SK-N-SH (cell line): ENCODE measurements at regions not wholly inside any gene's neighbourhood (a gene's known extent, or its start where the extent isn't known, plus 50 kb on each side); places are given as distances from the start of the nearest gene placed in this dataset.

Experiments used
- CTCF ChIA-PET: fragments of 300-600, 350-600 bp; formaldehyde crosslinking; extraction: SDS; loops from one replicate; lab custom pipeline; 2021; lab: Yijun Ruan, JAX
- POLR2A ChIA-PET: fragments of 350-600 bp; sonication (Branson Sonifier 250); formaldehyde crosslinking; extraction: SDS; loops from one replicate; lab custom pipeline; 2020; ENCODE audit warnings: antibody characterized with exemption, inconsistent platforms; lab: Yijun Ruan, JAX
- DNase-seq: peaks from one replicate; pipeline ENCODE4 v3.0.0; 2012
- H2AFZ ChIP-seq: fragments of 200-600 bp; sonication (generic); 2 replicates; pipeline ENCODE4 v1.8.1; 2016; ENCODE audit warnings: antibody characterized with exemption, mild to moderate bottlenecking, low read depth
- H3F3A ChIP-seq: fragments of 200-600 bp; sonication (generic); replicated peaks from 2 replicates; pipeline ENCODE3; 2016; ENCODE audit warnings: antibody characterized with exemption, mild to moderate bottlenecking; ENCODE audit not compliant: insufficient read depth
- H3K27ac ChIP-seq, 2 experiments: fragments of 200-500 bp in 1 of 2; fragments of 200-600 bp in 1 of 2; sonication (Bioruptor generic) in 1 of 2; sonication (generic), shearing (Covaris generic) in 1 of 2; 2 replicates each; pipeline versions ENCODE4 v1.5.1 to v1.6.1; 2014 to 2016; ENCODE audit warnings: low read depth in 2 of 2, inconsistent platforms in 1 of 2, low read length in 1 of 2, mild to moderate bottlenecking in 1 of 2, mixed read lengths in 1 of 2
- H3K27me3 ChIP-seq: fragments of 200-600 bp; sonication (generic), shearing (Covaris generic); 2 replicates; pipeline ENCODE4 v1.6.1; 2016; ENCODE audit warnings: mixed run types; ENCODE audit not compliant: insufficient read depth
- H3K36me3 ChIP-seq, 2 experiments: fragments of 200-500 bp in 1 of 2; fragments of 200-600 bp in 1 of 2; sonication (Bioruptor generic) in 1 of 2; sonication (generic) in 1 of 2; replicated peaks in 1 of 2; 2 replicates each; pipeline versions ENCODE3 to v1.5.1; 2014 to 2016; ENCODE audit warnings: low read length in 1 of 2, mild to moderate bottlenecking in 1 of 2; ENCODE audit not compliant: insufficient read depth in 2 of 2, control insufficient read depth in 1 of 2
- H3K4me1 ChIP-seq, 2 experiments: fragments of 200-500 bp in 1 of 2; fragments of 200-600 bp in 1 of 2; sonication (Bioruptor generic) in 1 of 2; sonication (generic), shearing (Covaris generic) in 1 of 2; 2 replicates each; pipeline versions ENCODE4 v1.5.1 to v1.6.1; 2014 to 2016; ENCODE audit warnings: low read depth in 1 of 2, low read length in 1 of 2, mixed run types in 1 of 2; ENCODE audit not compliant: insufficient read depth in 2 of 2, control insufficient read depth in 1 of 2
- H3K4me2 ChIP-seq: fragments of 200-600 bp; sonication (generic), shearing (Covaris generic); 2 replicates; pipeline ENCODE4 v1.6.1; 2017; ENCODE audit warnings: mixed run types
- H3K4me3 ChIP-seq, 2 experiments: fragments of 200-500 bp in 1 of 2; fragments of 200-600 bp in 1 of 2; sonication (Bioruptor generic) in 1 of 2; sonication (generic), shearing (Covaris generic) in 1 of 2; 2 replicates each; pipeline versions ENCODE4 v1.5.1 to v1.8.1; 2014 to 2016; ENCODE audit warnings: low read depth in 2 of 2, inconsistent platforms in 1 of 2, low read length in 1 of 2, mild to moderate bottlenecking in 1 of 2, mixed read lengths in 1 of 2, moderate library complexity in 1 of 2
- H3K79me2 ChIP-seq: fragments of 200-600 bp; sonication (generic); 2 replicates; pipeline ENCODE4 v1.8.1; 2017; ENCODE audit warnings: mild to moderate bottlenecking; ENCODE audit not compliant: insufficient read depth
- H3K9ac ChIP-seq: fragments of 200-600 bp; sonication (generic); 2 replicates; pipeline ENCODE4 v1.6.1; 2017; ENCODE audit warnings: mixed run types
- H3K9me2 ChIP-seq: fragments of 200-600 bp; sonication (generic); 2 replicates; pipeline ENCODE4 v1.6.1; 2017; ENCODE audit warnings: mixed run types
- H3K9me3 ChIP-seq: fragments of 200-600 bp; sonication (generic); 2 replicates; pipeline ENCODE4 v1.6.1; 2017; ENCODE audit warnings: mixed run types, mild to moderate bottlenecking, moderate library complexity
- H4K20me1 ChIP-seq: fragments of 200-600 bp; sonication (generic); 2 replicates; pipeline ENCODE4 v1.6.1; 2017; ENCODE audit warnings: mild to moderate bottlenecking, mixed run types; ENCODE audit not compliant: insufficient read depth
- ELF1 ChIP-seq: IDR thresholded peaks from 2 replicates; pipeline ENCODE4 v1.4.0; 2012
- EP300 ChIP-seq, 2 experiments: IDR thresholded peaks; 2 replicates each; pipeline versions ENCODE4 v1.4.0 to v1.6.1; 2012; ENCODE audit warnings: borderline replicate concordance in 1 of 2, low read depth in 1 of 2, low read length in 1 of 2
- EZH2phosphoT487 ChIP-seq: fragments of 200-600 bp; sonication (generic); IDR thresholded peaks from 2 replicates; pipeline ENCODE4 v1.6.1; 2017; ENCODE audit warnings: low read depth, mixed run types, mild to moderate bottlenecking, antibody characterized with exemption, moderate library complexity, borderline replicate concordance
- GABPA ChIP-seq: IDR thresholded peaks from 2 replicates; pipeline ENCODE4 v1.4.0; 2012; ENCODE audit warnings: low read depth, mild to moderate bottlenecking
- GATA2 ChIP-seq: sonication (generic); formaldehyde crosslinking; IDR thresholded peaks from 2 replicates; pipeline ENCODE4 v1.5.0; 2020; ENCODE audit warnings: mild to moderate bottlenecking, missing genetic modification reagents
- JUND ChIP-seq: IDR thresholded peaks from 2 replicates; pipeline ENCODE4 v1.4.0; 2012
- MEF2A ChIP-seq: IDR thresholded peaks from 2 replicates; pipeline ENCODE4 v1.4.0; 2012; ENCODE audit warnings: low read depth, borderline replicate concordance
- MXI1 ChIP-seq: IDR thresholded peaks from 2 replicates; pipeline ENCODE4 v1.6.1; 2012; ENCODE audit warnings: mild to moderate bottlenecking, low read depth, low read length, improper control_type of control experiment
- NFIC ChIP-seq: IDR thresholded peaks from 2 replicates; pipeline ENCODE4 v1.4.0; 2012; ENCODE audit warnings: borderline replicate concordance
- NRF1 ChIP-seq: IDR thresholded peaks from 2 replicates; pipeline ENCODE4 v1.6.1; 2012; ENCODE audit warnings: low read depth, mild to moderate bottlenecking, low read length
- POLR2AphosphoS5 ChIP-seq: IDR thresholded peaks from 2 replicates; pipeline ENCODE4 v1.6.1; 2012; ENCODE audit warnings: low read depth, low read length
- RFX5 ChIP-seq: IDR thresholded peaks from 2 replicates; pipeline ENCODE4 v1.6.1; 2012; ENCODE audit warnings: mild to moderate bottlenecking, improper control_type of control experiment, low read length
- RXRA ChIP-seq: IDR thresholded peaks from 2 replicates; pipeline ENCODE4 v1.4.0; 2012; ENCODE audit warnings: low read depth, mild to moderate bottlenecking, borderline replicate concordance
- SMC3 ChIP-seq: IDR thresholded peaks from 2 replicates; pipeline ENCODE4 v1.6.1; 2012; ENCODE audit warnings: low read depth, low read length, improper control_type of control experiment
- TAF1 ChIP-seq: IDR thresholded peaks from 2 replicates; pipeline ENCODE4 v1.6.1; 2012; ENCODE audit warnings: low read depth, mild to moderate bottlenecking, low read length, moderate library complexity, borderline replicate concordance
- TCF12 ChIP-seq: IDR thresholded peaks from 2 replicates; pipeline ENCODE4 v1.4.0; 2012
- WGBS: methylation state at CpG from one replicate; pipeline ENCODE4 v1.1.6; 2017; ENCODE audit warnings: low lambda C conversion rate; 5-methylcytosine and 5-hydroxymethylcytosine counted together
- TF ChIP-seq, protein P1 (sequence below): IDR thresholded peaks from 2 replicates; pipeline ENCODE4 v1.4.0; 2012; ENCODE audit warnings: low read depth, borderline replicate concordance
- TF ChIP-seq, protein P2 (sequence below): fragments of 150-350 bp; IDR thresholded peaks from 2 replicates; pipeline ENCODE4 v1.6.1; 2016; ENCODE audit warnings: mild to moderate bottlenecking, low read depth, low read length
- TF ChIP-seq, protein P3 (sequence below): IDR thresholded peaks from 2 replicates; pipeline ENCODE4 v1.4.0; 2012; ENCODE audit warnings: low read depth, borderline replicate concordance
- TF ChIP-seq, protein P4 (sequence below): fragments of 150-350 bp; IDR thresholded peaks from 2 replicates; pipeline ENCODE4 v1.6.1; 2017; ENCODE audit warnings: antibody characterized with exemption, low read length, low read depth, borderline replicate concordance

DNA sequence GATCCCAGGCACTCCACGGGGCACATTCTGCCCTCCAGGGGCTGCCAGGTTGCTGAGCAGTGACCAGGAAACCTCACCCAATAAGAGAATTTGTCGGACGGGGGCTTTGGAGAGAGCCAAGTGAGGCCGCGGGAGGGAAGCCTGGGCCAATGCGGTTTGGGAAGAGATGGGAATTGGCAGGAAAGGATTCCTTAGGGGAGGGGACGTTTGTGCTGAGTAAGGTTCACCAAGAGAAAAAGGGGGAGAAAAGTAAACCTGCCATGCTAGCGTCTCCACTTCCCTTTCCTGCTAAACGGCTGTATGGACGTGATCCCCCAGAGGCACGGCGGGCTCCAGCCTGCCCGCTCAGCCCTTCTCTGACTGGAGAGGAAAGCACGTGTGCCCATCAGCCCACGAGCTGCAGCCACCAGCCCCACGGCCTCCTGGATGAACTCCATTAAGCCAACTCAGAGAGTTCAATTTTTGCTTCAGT is 194.4 kb upstream of the ID2 start (continued):
- TF ChIP-seq, protein P1, sequence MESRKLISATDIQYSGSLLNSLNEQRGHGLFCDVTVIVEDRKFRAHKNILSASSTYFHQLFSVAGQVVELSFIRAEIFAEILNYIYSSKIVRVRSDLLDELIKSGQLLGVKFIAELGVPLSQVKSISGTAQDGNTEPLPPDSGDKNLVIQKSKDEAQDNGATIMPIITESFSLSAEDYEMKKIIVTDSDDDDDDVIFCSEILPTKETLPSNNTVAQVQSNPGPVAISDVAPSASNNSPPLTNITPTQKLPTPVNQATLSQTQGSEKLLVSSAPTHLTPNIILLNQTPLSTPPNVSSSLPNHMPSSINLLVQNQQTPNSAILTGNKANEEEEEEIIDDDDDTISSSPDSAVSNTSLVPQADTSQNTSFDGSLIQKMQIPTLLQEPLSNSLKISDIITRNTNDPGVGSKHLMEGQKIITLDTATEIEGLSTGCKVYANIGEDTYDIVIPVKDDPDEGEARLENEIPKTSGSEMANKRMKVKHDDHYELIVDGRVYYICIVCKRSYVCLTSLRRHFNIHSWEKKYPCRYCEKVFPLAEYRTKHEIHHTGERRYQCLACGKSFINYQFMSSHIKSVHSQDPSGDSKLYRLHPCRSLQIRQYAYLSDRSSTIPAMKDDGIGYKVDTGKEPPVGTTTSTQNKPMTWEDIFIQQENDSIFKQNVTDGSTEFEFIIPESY, result no peak
- no peak for TF ChIP-seq MXI1
- no peak for TF ChIP-seq NFIC
- TF ChIP-seq GABPA, result no peak
- no peak for TF ChIP-seq POLR2AphosphoS5
- TF ChIP-seq, protein P2, sequence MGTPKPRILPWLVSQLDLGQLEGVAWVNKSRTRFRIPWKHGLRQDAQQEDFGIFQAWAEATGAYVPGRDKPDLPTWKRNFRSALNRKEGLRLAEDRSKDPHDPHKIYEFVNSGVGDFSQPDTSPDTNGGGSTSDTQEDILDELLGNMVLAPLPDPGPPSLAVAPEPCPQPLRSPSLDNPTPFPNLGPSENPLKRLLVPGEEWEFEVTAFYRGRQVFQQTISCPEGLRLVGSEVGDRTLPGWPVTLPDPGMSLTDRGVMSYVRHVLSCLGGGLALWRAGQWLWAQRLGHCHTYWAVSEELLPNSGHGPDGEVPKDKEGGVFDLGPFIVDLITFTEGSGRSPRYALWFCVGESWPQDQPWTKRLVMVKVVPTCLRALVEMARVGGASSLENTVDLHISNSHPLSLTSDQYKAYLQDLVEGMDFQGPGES, result no peak
- no peak for TF ChIP-seq MEF2A

DNA sequence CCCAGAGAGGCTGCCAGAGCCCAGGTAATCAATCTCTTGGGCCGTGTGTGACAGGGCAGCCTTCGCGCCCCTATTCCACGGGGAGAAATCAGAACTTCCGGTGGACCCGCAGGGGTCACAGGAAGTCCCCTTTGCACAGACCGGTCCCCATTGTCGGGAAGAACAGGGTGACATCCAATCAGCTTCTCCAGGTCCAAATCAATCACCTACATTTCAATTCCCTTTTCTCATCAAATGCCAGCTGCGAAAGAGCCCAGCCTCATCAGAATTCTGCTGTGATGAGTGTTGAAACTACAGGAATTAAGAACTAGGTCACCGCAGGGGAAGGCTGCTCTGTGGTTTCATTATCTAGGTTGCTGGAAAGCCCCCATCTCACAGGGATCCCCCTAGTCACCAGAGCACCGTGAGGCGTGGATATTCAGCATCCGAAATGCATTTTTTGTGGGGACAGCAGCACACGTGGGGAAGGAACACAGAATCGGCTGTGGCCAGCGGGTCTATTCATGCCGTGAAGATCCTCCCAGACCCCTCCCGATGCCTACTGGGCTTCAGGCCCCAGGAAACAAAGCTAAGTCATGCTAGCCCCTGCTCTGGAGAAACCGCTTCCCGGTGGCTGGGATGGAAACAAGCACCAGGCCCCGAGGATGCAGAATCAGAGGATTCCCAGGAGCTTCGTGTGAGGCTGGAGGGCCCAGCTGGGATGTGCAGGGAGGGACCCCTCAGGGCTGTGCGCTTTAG is 193.7 kb upstream of the ID2 start:
- Histone ChIP-seq H3K9ac (no peak overlapping the region), H3K79me2 (no peaks in the 10 kb centered on the region), H3K4me2 (no peak overlapping the region), H4K20me1 (no peaks in the 10 kb centered on the region), H2AFZ (no peak overlapping the region), H3K27ac (no peak overlapping the region), H3K4me3 (no peak overlapping the region), H3K9me2 (no peaks in the 10 kb centered on the region), H3K4me1 (peaks cover 0 to 6% of the 10 kb centered on the region in 2 experiments; a peak in 2 of 4 replicates), H3K36me3 (no peaks in the 10 kb centered on the region), H3K9me3 (no peaks in the 10 kb centered on the region), H3F3A (no peaks in the 10 kb centered on the region), H3K27me3 (no peaks in the 10 kb centered on the region)
- no peak for TF ChIP-seq MEF2A
- no peak for TF ChIP-seq JUND
- TF ChIP-seq, protein P3, sequence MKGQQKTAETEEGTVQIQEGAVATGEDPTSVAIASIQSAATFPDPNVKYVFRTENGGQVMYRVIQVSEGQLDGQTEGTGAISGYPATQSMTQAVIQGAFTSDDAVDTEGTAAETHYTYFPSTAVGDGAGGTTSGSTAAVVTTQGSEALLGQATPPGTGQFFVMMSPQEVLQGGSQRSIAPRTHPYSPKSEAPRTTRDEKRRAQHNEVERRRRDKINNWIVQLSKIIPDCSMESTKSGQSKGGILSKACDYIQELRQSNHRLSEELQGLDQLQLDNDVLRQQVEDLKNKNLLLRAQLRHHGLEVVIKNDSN, result no peak
- 82% methylated on average over 23 of the region's 23 CpGs for WGBS
- DNase-seq, result no peak
- CTCF ChIA-PET, result interaction anchor here (1.3 kb wide), 1 partner anchor 11 kb away, joined by 3 read pairs; no protein-coding TSS in a partner anchor
- POLR2A ChIA-PET, result no interaction called here

DNA sequence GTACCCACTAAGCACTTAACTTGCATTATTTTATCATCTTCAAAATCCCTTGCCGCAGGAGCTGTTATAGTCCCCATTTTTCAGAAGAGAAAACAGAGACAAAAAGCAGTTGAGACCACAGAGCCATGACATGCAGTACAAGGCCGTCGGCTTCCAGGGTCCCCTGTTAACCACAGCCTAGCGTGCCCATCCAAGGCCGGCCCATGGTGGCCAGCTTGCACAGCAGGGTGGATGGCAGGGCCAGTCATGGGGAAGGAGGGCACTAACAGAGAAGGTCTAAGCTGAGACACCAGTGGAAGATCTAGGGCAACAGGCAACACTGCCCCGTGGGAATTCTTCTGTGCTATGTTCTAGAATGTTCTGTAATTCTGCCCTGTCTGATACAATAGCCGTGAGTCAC is 192.6 kb upstream of the ID2 start:
- WGBS, result 88% methylated on average over 7 of the region's 7 CpGs
- Histone ChIP-seq H3K9ac (no peak overlapping the region), H3K27me3 (no peaks in the 10 kb centered on the region), H4K20me1 (no peaks in the 10 kb centered on the region), H3F3A (no peaks in the 10 kb centered on the region), H3K4me2 (no peak overlapping the region), H3K27ac (no peak overlapping the region), H3K4me1 (peaks cover 0 to 9% of the 10 kb centered on the region in 2 experiments; a peak in 2 of 4 replicates), H2AFZ (no peak overlapping the region), H3K9me3 (no peaks in the 10 kb centered on the region), H3K9me2 (no peaks in the 10 kb centered on the region), H3K36me3 (no peaks in the 10 kb centered on the region), H3K79me2 (no peaks in the 10 kb centered on the region), H3K4me3 (no peak overlapping the region)
- DNase-seq, result no peak
- ChIA-PET POLR2A (no interaction called here), CTCF (interaction anchor here (1.3 kb wide), 1 partner anchor 10 kb away, joined by 3 read pairs; no protein-coding TSS in a partner anchor)
- no peak for TF ChIP-seq TCF12
- TF ChIP-seq TAF1, result no peak
- no peak for TF ChIP-seq GATA2 (CRISPR knock-in tag)
- no peak for TF ChIP-seq NFIC
- no peak for TF ChIP-seq EZH2phosphoT487
- no peak for TF ChIP-seq SMC3
- TF ChIP-seq EP300 (IDR thresholded peaks at IDR 0.05; ENCODE audit: borderline replicate concordance in 1 of 2, low read depth in 1 of 2, low read length in 1 of 2), result no peak
- no peak for TF ChIP-seq RFX5
- TF ChIP-seq, protein P4, sequence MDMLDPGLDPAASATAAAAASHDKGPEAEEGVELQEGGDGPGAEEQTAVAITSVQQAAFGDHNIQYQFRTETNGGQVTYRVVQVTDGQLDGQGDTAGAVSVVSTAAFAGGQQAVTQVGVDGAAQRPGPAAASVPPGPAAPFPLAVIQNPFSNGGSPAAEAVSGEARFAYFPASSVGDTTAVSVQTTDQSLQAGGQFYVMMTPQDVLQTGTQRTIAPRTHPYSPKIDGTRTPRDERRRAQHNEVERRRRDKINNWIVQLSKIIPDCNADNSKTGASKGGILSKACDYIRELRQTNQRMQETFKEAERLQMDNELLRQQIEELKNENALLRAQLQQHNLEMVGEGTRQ, result no peak
- TF ChIP-seq NRF1, result no peak
- TF ChIP-seq, protein P3, result no peak
- TF ChIP-seq ELF1, result no peak
- no peak for TF ChIP-seq MEF2A
- no peak for TF ChIP-seq RXRA
